Esophagus muscularis mucosa (tissue), 3 donors: ENCODE measurements at regions not wholly inside any gene's neighbourhood (a gene's known extent, or its start where the extent isn't known, plus 50 kb on each side); places are given as distances from the start of the nearest gene placed in this dataset.

Experiments
- CTCF ChIP-seq, 3 experiments: fragments of 200-600 bp in 2 of 3; fragments of 450-650 bp in 1 of 3; sonication (generic) in 2 of 3; IDR thresholded peaks; one replicate each; pipeline ENCODE4 v1.5.1; 2017 to 2019; ENCODE audit warnings: antibody characterized with exemption in 3 of 3, mild to moderate bottlenecking in 2 of 3, moderate library complexity in 1 of 3
- POLR2AphosphoS5 ChIP-seq, 2 donors: sonication (generic); formaldehyde crosslinking; IDR thresholded peaks; one replicate each; pipeline ENCODE4 v1.6.1; 2017; ENCODE audit warnings: antibody characterized with exemption in 2 of 2

- no peak for TF ChIP-seq CTCF (IDR thresholded peaks at IDR 0.05)
- TF ChIP-seq POLR2AphosphoS5 (IDR thresholded peaks at IDR 0.05) = no peak
Observed at GRCh38 chr3:89867286-89867685, 759.9 kb downstream of the EPHA3 start.
